Fibroblast of pulmonary artery (primary cell): ENCODE measurements at regions not wholly inside any gene's neighbourhood (a gene's known extent, or its start where the extent isn't known, plus 50 kb on each side); places are given as distances from the start of the nearest gene placed in this dataset.

Source experiments
- DNase-seq: peaks from one replicate; pipeline ENCODE4 v3.0.0-alpha.2; 2010; ENCODE audit warnings: low read depth
- H3K4me3 ChIP-seq: replicated peaks from 2 replicates; pipeline ENCODE4 v1.5.1; 2011; ENCODE audit warnings: low read depth, mild to moderate bottlenecking, control low read depth, low read length, moderate library complexity
- CTCF ChIP-seq: IDR thresholded peaks from 2 replicates; pipeline ENCODE4 v1.5.1; 2011; ENCODE audit warnings: mild to moderate bottlenecking, control low read depth, low read length, inconsistent platforms; ENCODE audit errors: missing control alignments

GRCh38 chr3:166177130-166177529, 339.9 kb upstream of the BCHE start:
- DNase-seq, result no peak
- H3K4me3 ChIP-seq, result no peak overlapping the region
- TF ChIP-seq CTCF, result no peak

- TF ChIP-seq CTCF, result no peak
- no peak overlapping the region for H3K4me3 ChIP-seq
- DNase-seq, result no peak
These were observed 334.5 kb upstream of the BCHE start for GRCh38 chr3:166171695-166172094.

- H3K4me3 ChIP-seq, result no peak overlapping the region
- TF ChIP-seq CTCF, result no peak
- DNase-seq, result no peak
These were observed 332.5 kb upstream of the BCHE start for GRCh38 chr3:166169681-166170080.

GRCh38 chr3:166127969-166128368, 290.7 kb upstream of the BCHE start:
- no peak for TF ChIP-seq CTCF
- no peak for DNase-seq
- H3K4me3 ChIP-seq, result no peak overlapping the region

GRCh38 chr3:166125179-166125578, 288.0 kb upstream of the BCHE start:
- no peak for DNase-seq
- H3K4me3 ChIP-seq, result no peak overlapping the region
- TF ChIP-seq CTCF, result no peak

GRCh38 chr3:166123576-166123975, 286.4 kb upstream of the BCHE start:
- DNase-seq, result peak; percentile 2
- no peak overlapping the region for H3K4me3 ChIP-seq
- no peak for TF ChIP-seq CTCF

- DNase-seq, result no peak
- no peak overlapping the region for H3K4me3 ChIP-seq
- no peak for TF ChIP-seq CTCF
These were observed 285.9 kb upstream of the BCHE start for GRCh38 chr3:166123088-166123487.
